ENCODE measurements at regions not wholly inside any gene's neighbourhood (a gene's known extent, or its start where the extent isn't known, plus 50 kb on each side); places are given as distances from the start of the nearest gene placed in this dataset.

GRCh38 chr1:217921126-217921904 lies 290.2 kb downstream of the SPATA17 start:
- ATAC-seq (no peak), DNase-seq (no peak)
- H3K27ac ChIP-seq: no peak overlapping the region
- no peaks in the 10 kb centered on the region for H3K36me3 ChIP-seq
- TF ChIP-seq CTCF (IDR thresholded peaks at IDR 0.05): no peak
- H3K27me3 ChIP-seq (ENCODE audit: low read depth): peaks cover 15% of the 10 kb centered on the region
- H3K4me3 ChIP-seq: no peak overlapping the region
- intact Hi-C loops (cut with DNase I): no loop called here
- H3K9me3 ChIP-seq: no peaks in the 10 kb centered on the region
- no peaks in the 10 kb centered on the region for H3K4me1 ChIP-seq

- H3K4me1 ChIP-seq: no peaks in the 10 kb centered on the region
- H3K36me3 ChIP-seq: no peaks in the 10 kb centered on the region
- DNase-seq: no peak
- H3K4me3 ChIP-seq: no peak overlapping the region
- no peaks in the 10 kb centered on the region for H3K9me3 ChIP-seq
- H3K27me3 ChIP-seq (ENCODE audit: low read depth): peaks cover 15% of the 10 kb centered on the region
- intact Hi-C loops (cut with DNase I): no loop called here
- no peak for ATAC-seq
- no peak for TF ChIP-seq CTCF (IDR thresholded peaks at IDR 0.05)
- H3K27ac ChIP-seq: no peak overlapping the region
Measured at GRCh38 chr1:217924924-217925323, 293.8 kb downstream of the SPATA17 start.

- Histone ChIP-seq H3K4me1 (no peaks in the 10 kb centered on the region), H3K27me3 (ENCODE audit: low read depth) (peaks cover 8% of the 10 kb centered on the region), H3K27ac (no peak overlapping the region), H3K4me3 (no peak overlapping the region), H3K36me3 (no peaks in the 10 kb centered on the region), H3K9me3 (no peaks in the 10 kb centered on the region)
- DNase-seq: no peak
- intact Hi-C loops (cut with DNase I): no loop called here
- ATAC-seq: no peak
- TF ChIP-seq CTCF (IDR thresholded peaks at IDR 0.05): no peak
Measured at GRCh38 chr1:217929213-217929885, 298.2 kb downstream of the SPATA17 start.

- no peak for ATAC-seq
- no peaks in the 10 kb centered on the region for H3K9me3 ChIP-seq
- no peaks in the 10 kb centered on the region for H3K4me1 ChIP-seq
- TF ChIP-seq CTCF (IDR thresholded peaks at IDR 0.05): no peak
- no peak for DNase-seq
- H3K36me3 ChIP-seq: no peaks in the 10 kb centered on the region
- no peaks in the 10 kb centered on the region for H3K27me3 ChIP-seq (ENCODE audit: low read depth)
- no peak overlapping the region for H3K27ac ChIP-seq
- H3K4me3 ChIP-seq: no peak overlapping the region
- intact Hi-C loops (cut with DNase I): no loop called here
Measured at GRCh38 chr1:217943361-217943760, 312.2 kb downstream of the SPATA17 start.

GRCh38 chr1:217944550-217944949 lies 313.4 kb downstream of the SPATA17 start:
- no peak overlapping the region for H3K27ac ChIP-seq
- no peaks in the 10 kb centered on the region for H3K4me1 ChIP-seq
- H3K4me3 ChIP-seq: no peak overlapping the region
- intact Hi-C loops (cut with DNase I): no loop called here
- ATAC-seq (no peak), DNase-seq (no peak)
- H3K36me3 ChIP-seq: no peaks in the 10 kb centered on the region
- TF ChIP-seq CTCF (IDR thresholded peaks at IDR 0.05): no peak
- no peaks in the 10 kb centered on the region for H3K27me3 ChIP-seq (ENCODE audit: low read depth)
- no peaks in the 10 kb centered on the region for H3K9me3 ChIP-seq

All from lower lobe of right lung (tissue), 2 donors.